ENCODE measurements at regions not wholly inside any gene's neighbourhood (a gene's known extent, or its start where the extent isn't known, plus 50 kb on each side); places are given as distances from the start of the nearest gene placed in this dataset.

DNA sequence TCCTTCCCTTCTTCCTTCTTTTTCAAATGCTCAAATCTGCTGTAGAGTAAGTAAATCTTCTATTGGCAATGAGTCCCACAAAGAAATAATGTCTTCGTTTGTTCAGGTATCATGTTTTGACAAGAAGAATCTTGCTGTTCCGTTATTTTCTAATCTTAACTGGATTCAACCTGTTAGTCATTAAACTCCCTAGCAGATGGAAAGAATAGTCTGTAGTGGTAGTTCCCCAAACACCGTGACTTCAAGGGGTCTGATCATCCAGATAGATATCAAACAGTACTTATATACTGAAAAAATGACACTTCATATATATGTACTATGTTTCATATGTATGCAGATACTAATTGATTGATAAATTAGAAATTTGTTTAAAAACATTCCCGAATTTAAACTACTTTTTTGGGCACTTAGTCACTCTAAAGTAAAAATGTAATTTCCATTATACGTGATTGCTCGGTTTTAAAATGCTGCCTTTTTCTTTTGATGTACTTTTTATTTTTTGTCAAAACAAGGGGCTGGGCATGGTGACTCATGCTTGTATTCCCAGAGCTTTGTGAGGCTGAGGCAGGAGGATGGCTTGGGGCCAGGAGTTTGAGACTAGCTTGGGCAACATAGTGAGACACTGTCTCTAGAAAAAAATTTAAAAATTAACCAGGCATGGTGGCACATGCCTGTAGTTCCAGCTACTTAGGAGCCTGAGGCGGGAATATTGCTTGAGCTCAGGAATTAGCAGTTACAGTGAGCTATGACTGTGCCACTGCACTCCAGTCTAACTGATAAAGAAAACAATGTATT lies 335.7 kb upstream of the SNX7 start:
- TF ChIP-seq, protein P1, sequence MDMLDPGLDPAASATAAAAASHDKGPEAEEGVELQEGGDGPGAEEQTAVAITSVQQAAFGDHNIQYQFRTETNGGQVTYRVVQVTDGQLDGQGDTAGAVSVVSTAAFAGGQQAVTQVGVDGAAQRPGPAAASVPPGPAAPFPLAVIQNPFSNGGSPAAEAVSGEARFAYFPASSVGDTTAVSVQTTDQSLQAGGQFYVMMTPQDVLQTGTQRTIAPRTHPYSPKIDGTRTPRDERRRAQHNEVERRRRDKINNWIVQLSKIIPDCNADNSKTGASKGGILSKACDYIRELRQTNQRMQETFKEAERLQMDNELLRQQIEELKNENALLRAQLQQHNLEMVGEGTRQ (IDR thresholded peaks at IDR 0.05; ENCODE audit: borderline replicate concordance, low read depth, low read length) = no peak
- TF ChIP-seq, protein P2, sequence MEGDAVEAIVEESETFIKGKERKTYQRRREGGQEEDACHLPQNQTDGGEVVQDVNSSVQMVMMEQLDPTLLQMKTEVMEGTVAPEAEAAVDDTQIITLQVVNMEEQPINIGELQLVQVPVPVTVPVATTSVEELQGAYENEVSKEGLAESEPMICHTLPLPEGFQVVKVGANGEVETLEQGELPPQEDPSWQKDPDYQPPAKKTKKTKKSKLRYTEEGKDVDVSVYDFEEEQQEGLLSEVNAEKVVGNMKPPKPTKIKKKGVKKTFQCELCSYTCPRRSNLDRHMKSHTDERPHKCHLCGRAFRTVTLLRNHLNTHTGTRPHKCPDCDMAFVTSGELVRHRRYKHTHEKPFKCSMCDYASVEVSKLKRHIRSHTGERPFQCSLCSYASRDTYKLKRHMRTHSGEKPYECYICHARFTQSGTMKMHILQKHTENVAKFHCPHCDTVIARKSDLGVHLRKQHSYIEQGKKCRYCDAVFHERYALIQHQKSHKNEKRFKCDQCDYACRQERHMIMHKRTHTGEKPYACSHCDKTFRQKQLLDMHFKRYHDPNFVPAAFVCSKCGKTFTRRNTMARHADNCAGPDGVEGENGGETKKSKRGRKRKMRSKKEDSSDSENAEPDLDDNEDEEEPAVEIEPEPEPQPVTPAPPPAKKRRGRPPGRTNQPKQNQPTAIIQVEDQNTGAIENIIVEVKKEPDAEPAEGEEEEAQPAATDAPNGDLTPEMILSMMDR (IDR thresholded peaks at IDR 0.05) = no peak
- TF ChIP-seq POLR2AphosphoS5 (IDR thresholded peaks at IDR 0.05; ENCODE audit: low read depth, low read length) = no peak
- TF ChIP-seq YY1 (IDR thresholded peaks at IDR 0.05; ENCODE audit: low read depth) = no peak
- peak; percentile 50 for TF ChIP-seq TCF12 (IDR thresholded peaks at IDR 0.05)
- no peak for TF ChIP-seq REST (IDR thresholded peaks at IDR 0.05; ENCODE audit: low read depth, low read length)
- TF ChIP-seq TAF1 (IDR thresholded peaks at IDR 0.05; ENCODE audit: borderline replicate concordance, low read depth, low read length) = no peak
- TF ChIP-seq RFX5 (IDR thresholded peaks at IDR 0.05; ENCODE audit: low read length) = no peak
- no peak for TF ChIP-seq SMC3 (IDR thresholded peaks at IDR 0.05; ENCODE audit: low read depth, low read length)
- TF ChIP-seq, protein P3, sequence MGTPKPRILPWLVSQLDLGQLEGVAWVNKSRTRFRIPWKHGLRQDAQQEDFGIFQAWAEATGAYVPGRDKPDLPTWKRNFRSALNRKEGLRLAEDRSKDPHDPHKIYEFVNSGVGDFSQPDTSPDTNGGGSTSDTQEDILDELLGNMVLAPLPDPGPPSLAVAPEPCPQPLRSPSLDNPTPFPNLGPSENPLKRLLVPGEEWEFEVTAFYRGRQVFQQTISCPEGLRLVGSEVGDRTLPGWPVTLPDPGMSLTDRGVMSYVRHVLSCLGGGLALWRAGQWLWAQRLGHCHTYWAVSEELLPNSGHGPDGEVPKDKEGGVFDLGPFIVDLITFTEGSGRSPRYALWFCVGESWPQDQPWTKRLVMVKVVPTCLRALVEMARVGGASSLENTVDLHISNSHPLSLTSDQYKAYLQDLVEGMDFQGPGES (IDR thresholded peaks at IDR 0.05; ENCODE audit: low read depth, low read length) = no peak
